HFFc6 (cell line): ENCODE measurements at regions not wholly inside any gene's neighbourhood (a gene's known extent, or its start where the extent isn't known, plus 50 kb on each side); places are given as distances from the start of the nearest gene placed in this dataset.
"Not testable (repeated sequence)": the region's sequence is repeated elsewhere in the genome, so short reads cannot be mapped to it uniquely, and the experiment has no call there.

Source experiments
- DNase-seq: peaks from one replicate; pipeline ENCODE4 v3.0.0-alpha.2; 2018
- H3K27ac Mint-ChIP-seq: 2 replicates; pipeline ENCODE4 v1.8.0; 2020; ENCODE audit warnings: mild to moderate bottlenecking, mixed read lengths
- H3K27me3 Mint-ChIP-seq: 2 replicates; pipeline ENCODE4 v1.8.0; 2021; ENCODE audit warnings: mild to moderate bottlenecking, moderate library complexity, mixed read lengths; ENCODE audit not compliant: insufficient read depth
- H3K36me3 Mint-ChIP-seq: 2 replicates; pipeline ENCODE4 v1.8.0; 2021; ENCODE audit warnings: low read depth, mixed read lengths
- H3K4me1 Mint-ChIP-seq: 2 replicates; pipeline ENCODE4 v1.8.0; 2020; ENCODE audit warnings: low read depth, mixed read lengths
- H3K4me3 Mint-ChIP-seq: 2 replicates; pipeline ENCODE4 v1.8.0; 2020; ENCODE audit warnings: mild to moderate bottlenecking, moderate library complexity, mixed read lengths
- H3K9me3 Mint-ChIP-seq: 2 replicates; pipeline ENCODE4 v1.8.0; 2020; ENCODE audit warnings: mild to moderate bottlenecking, mixed read lengths
- TF ChIP-seq, protein P1 (sequence below): fragments of 200-600 bp; sonication (generic); IDR thresholded peaks from 2 replicates; pipeline ENCODE4 v1.5.0; 2021; ENCODE audit warnings: antibody characterized with exemption, mild to moderate bottlenecking

GRCh38 chr6:121951123-121951522 is 448.3 kb upstream of the HSF2 start:
- Mint-ChIP-seq H3K36me3 (no peaks in the 10 kb centered on the region; the same call in 1 of the 2 replicates), H3K4me3 (peak overlapping the region; percentile 12; the same call in 1 of the 2 replicates), H3K27ac (peak overlapping the region; percentile 66), H3K4me1 (peaks cover 45% of the 10 kb centered on the region), H3K27me3 (no peaks in the 10 kb centered on the region), H3K9me3 (no peaks in the 10 kb centered on the region)
- no peak for DNase-seq
- TF ChIP-seq, protein P1, sequence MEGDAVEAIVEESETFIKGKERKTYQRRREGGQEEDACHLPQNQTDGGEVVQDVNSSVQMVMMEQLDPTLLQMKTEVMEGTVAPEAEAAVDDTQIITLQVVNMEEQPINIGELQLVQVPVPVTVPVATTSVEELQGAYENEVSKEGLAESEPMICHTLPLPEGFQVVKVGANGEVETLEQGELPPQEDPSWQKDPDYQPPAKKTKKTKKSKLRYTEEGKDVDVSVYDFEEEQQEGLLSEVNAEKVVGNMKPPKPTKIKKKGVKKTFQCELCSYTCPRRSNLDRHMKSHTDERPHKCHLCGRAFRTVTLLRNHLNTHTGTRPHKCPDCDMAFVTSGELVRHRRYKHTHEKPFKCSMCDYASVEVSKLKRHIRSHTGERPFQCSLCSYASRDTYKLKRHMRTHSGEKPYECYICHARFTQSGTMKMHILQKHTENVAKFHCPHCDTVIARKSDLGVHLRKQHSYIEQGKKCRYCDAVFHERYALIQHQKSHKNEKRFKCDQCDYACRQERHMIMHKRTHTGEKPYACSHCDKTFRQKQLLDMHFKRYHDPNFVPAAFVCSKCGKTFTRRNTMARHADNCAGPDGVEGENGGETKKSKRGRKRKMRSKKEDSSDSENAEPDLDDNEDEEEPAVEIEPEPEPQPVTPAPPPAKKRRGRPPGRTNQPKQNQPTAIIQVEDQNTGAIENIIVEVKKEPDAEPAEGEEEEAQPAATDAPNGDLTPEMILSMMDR: no peak

- DNase-seq: peak; percentile 64
- H3K27ac Mint-ChIP-seq: peak overlapping the region; percentile 66
- no peaks in the 10 kb centered on the region for H3K9me3 Mint-ChIP-seq
- TF ChIP-seq, protein P1: no peak
- H3K4me3 Mint-ChIP-seq: peak overlapping the region; percentile 24
- peaks cover 45% of the 10 kb centered on the region for H3K4me1 Mint-ChIP-seq
- no peaks in the 10 kb centered on the region for H3K27me3 Mint-ChIP-seq
- H3K36me3 Mint-ChIP-seq: no peaks in the 10 kb centered on the region; the same call in 1 of the 2 replicates
Measured at GRCh38 chr6:121951918-121952379, 447.5 kb upstream of the HSF2 start.

GRCh38 chr6:121955401-121955800 is 444.1 kb upstream of the HSF2 start:
- not testable (repeated sequence) for H3K27me3 Mint-ChIP-seq, H3K4me3 Mint-ChIP-seq, H3K36me3 Mint-ChIP-seq, H3K27ac Mint-ChIP-seq, H3K9me3 Mint-ChIP-seq
- DNase-seq: peak; percentile 14
- H3K4me1 Mint-ChIP-seq: peaks cover 43% of the 10 kb centered on the region

GRCh38 chr6:121956782-121957181 is 442.7 kb upstream of the HSF2 start:
- TF ChIP-seq, protein P1: no peak
- H3K27me3 Mint-ChIP-seq: no peaks in the 10 kb centered on the region
- no peak overlapping the region for H3K27ac Mint-ChIP-seq
- DNase-seq: no peak
- H3K9me3 Mint-ChIP-seq: no peaks in the 10 kb centered on the region
- no peaks in the 10 kb centered on the region; the same call in 1 of the 2 replicates for H3K36me3 Mint-ChIP-seq
- no peak overlapping the region for H3K4me3 Mint-ChIP-seq
- peaks cover 29% of the 10 kb centered on the region for H3K4me1 Mint-ChIP-seq

- Mint-ChIP-seq H3K9me3 (no peaks in the 10 kb centered on the region), H3K4me3 (no peak overlapping the region), H3K27ac (no peak overlapping the region), H3K27me3 (no peaks in the 10 kb centered on the region), H3K36me3 (no peaks in the 10 kb centered on the region; the same call in 1 of the 2 replicates), H3K4me1 (peaks cover 21% of the 10 kb centered on the region)
- DNase-seq: no peak
- TF ChIP-seq, protein P1: no peak
Measured at GRCh38 chr6:121959501-121959900, 440.0 kb upstream of the HSF2 start.

DNA sequence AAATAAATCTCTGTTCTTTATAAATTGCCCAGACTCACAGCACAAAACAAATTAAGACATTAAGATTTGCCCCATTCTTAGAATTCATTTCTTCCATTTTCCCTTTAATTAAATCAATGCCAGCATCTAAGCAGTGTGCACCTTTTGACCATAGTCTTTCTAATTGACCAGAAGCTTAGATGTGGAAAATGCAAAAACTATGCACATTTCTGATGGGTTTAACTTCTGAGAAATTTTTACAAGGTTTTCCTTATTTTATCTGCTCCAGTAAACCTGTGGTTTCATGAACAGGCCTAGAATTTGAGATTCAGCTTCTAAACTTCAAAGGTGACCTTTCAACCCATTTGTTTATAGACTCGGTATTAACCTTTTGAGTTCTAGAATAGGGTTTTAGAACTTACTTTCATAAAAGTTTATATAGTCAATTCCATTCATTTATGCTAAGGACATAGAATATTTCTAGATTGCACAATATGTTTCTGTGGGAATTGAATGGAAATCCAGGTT is 437.8 kb upstream of the HSF2 start:
- H3K4me3 Mint-ChIP-seq: no peak overlapping the region
- no peak for DNase-seq
- H3K27ac Mint-ChIP-seq: no peak overlapping the region

More for the DNA sequence above, 437.8 kb upstream of the HSF2 start:
- TF ChIP-seq, protein P1: no peak
- peaks cover 10% of the 10 kb centered on the region; the same call in 1 of the 2 replicates for H3K4me1 Mint-ChIP-seq
- no peaks in the 10 kb centered on the region for H3K27me3 Mint-ChIP-seq
- H3K36me3 Mint-ChIP-seq: no peaks in the 10 kb centered on the region
- no peaks in the 10 kb centered on the region for H3K9me3 Mint-ChIP-seq
